ENCODE measurements at regions not wholly inside any gene's neighbourhood (a gene's known extent, or its start where the extent isn't known, plus 50 kb on each side); places are given as distances from the start of the nearest gene placed in this dataset.

DNA sequence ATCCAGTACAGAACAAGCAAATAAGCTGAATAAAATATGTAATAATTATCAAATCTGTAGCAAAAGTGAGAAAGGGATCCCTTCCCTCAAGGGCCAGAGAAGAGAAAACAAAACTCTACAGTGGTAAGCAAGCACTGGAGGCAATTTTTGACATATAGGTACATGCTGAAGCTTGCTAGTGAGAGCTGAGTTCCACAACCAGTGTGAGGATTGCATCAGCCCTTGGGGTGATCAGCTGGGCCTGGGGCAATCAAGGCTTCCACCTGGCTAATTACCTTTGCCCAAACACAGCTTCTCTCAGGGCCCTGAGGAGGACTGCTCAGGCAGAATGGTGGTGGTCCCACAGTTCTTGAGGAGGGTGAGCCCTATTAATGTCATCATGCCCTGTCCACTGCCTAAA, 134.4 kb upstream of the DLX6 start:
- no peak overlapping the region for H3K4ac ChIP-seq (ENCODE audit: low read depth, low read length)
- no peak overlapping the region for H4K5ac ChIP-seq (ENCODE audit: low read depth, low read length)
- TF ChIP-seq MAZ (IDR thresholded peaks at IDR 0.05; ENCODE audit: borderline replicate concordance, low read depth, low read length) (no peak), FOS (IDR thresholded peaks at IDR 0.05; ENCODE audit: low read depth, low read length) (no peak), SMC3 (IDR thresholded peaks at IDR 0.05; ENCODE audit: low read depth, low read length) (no peak), MXI1 (IDR thresholded peaks at IDR 0.05; ENCODE audit: borderline replicate concordance, low read depth, low read length) (no peak), CEBPB (IDR thresholded peaks at IDR 0.05; ENCODE audit: low read depth, low read length) (no peak), RAD21 (IDR thresholded peaks at IDR 0.05; ENCODE audit: low read length) (no peak), POLR2A (IDR thresholded peaks at IDR 0.05; ENCODE audit: low read depth, low read length) (no peak), BHLHE40 (IDR thresholded peaks at IDR 0.05; ENCODE audit: low read depth, low read length) (no peak), CHD1 (IDR thresholded peaks at IDR 0.05; ENCODE audit: low read depth, low read length) (no peak), RCOR1 (IDR thresholded peaks at IDR 0.05; ENCODE audit: insufficient replicate concordance, low read length) (no peak), MAFK (IDR thresholded peaks at IDR 0.05; ENCODE audit: low read depth, low read length) (no peak), RFX5 (IDR thresholded peaks at IDR 0.05; ENCODE audit: low read depth, low read length) (no peak), NFE2L2 (IDR thresholded peaks at IDR 0.05; ENCODE audit: low read depth, low read length) (no peak)
- TF ChIP-seq, protein P1, sequence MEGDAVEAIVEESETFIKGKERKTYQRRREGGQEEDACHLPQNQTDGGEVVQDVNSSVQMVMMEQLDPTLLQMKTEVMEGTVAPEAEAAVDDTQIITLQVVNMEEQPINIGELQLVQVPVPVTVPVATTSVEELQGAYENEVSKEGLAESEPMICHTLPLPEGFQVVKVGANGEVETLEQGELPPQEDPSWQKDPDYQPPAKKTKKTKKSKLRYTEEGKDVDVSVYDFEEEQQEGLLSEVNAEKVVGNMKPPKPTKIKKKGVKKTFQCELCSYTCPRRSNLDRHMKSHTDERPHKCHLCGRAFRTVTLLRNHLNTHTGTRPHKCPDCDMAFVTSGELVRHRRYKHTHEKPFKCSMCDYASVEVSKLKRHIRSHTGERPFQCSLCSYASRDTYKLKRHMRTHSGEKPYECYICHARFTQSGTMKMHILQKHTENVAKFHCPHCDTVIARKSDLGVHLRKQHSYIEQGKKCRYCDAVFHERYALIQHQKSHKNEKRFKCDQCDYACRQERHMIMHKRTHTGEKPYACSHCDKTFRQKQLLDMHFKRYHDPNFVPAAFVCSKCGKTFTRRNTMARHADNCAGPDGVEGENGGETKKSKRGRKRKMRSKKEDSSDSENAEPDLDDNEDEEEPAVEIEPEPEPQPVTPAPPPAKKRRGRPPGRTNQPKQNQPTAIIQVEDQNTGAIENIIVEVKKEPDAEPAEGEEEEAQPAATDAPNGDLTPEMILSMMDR (conservative IDR thresholded peaks at IDR 0.05; ENCODE audit: low read depth, low read length) = no peak
- TF ChIP-seq, protein P2, sequence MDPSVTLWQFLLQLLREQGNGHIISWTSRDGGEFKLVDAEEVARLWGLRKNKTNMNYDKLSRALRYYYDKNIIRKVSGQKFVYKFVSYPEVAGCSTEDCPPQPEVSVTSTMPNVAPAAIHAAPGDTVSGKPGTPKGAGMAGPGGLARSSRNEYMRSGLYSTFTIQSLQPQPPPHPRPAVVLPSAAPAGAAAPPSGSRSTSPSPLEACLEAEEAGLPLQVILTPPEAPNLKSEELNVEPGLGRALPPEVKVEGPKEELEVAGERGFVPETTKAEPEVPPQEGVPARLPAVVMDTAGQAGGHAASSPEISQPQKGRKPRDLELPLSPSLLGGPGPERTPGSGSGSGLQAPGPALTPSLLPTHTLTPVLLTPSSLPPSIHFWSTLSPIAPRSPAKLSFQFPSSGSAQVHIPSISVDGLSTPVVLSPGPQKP (IDR thresholded peaks at IDR 0.05; ENCODE audit: borderline replicate concordance, low read depth, low read length) = no peak
- TF ChIP-seq, protein P3, sequence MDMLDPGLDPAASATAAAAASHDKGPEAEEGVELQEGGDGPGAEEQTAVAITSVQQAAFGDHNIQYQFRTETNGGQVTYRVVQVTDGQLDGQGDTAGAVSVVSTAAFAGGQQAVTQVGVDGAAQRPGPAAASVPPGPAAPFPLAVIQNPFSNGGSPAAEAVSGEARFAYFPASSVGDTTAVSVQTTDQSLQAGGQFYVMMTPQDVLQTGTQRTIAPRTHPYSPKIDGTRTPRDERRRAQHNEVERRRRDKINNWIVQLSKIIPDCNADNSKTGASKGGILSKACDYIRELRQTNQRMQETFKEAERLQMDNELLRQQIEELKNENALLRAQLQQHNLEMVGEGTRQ (IDR thresholded peaks at IDR 0.05; ENCODE audit: low read depth, low read length) = no peak
- H3K9ac ChIP-seq (ENCODE audit: low read depth, low read length) = no peak overlapping the region
- H2BK120ac ChIP-seq (ENCODE audit: low read depth, low read length) = no peak overlapping the region
- ChIA-PET POLR2A (ENCODE audit: unreplicated experiment) (no interaction called here), CTCF (no interaction called here)
- H4K20me1 ChIP-seq (ENCODE audit: insufficient read depth, low read length) = no peaks in the 10 kb centered on the region
- no peak overlapping the region for H3K56ac ChIP-seq (ENCODE audit: extremely low read depth, insufficient read depth, low read length)
- no peak overlapping the region for H2AK9ac ChIP-seq (replicated peaks; ENCODE audit: low read depth, low read length, poor library complexity)
- no peak overlapping the region for H3K14ac ChIP-seq (replicated peaks; ENCODE audit: low read depth, low read length)
- H3K23ac ChIP-seq (ENCODE audit: low read depth, low read length) = no peak overlapping the region
- no peak overlapping the region for H2BK15ac ChIP-seq (ENCODE audit: low read depth, low read length)
- H2BK5ac ChIP-seq (ENCODE audit: low read depth, low read length, poor library complexity, severe bottlenecking) = no peak overlapping the region
- H4K8ac ChIP-seq (ENCODE audit: low read depth in 2 of 2, low read length in 2 of 2) = no peak overlapping the region
- H3K79me1 ChIP-seq (ENCODE audit: low read depth in 1 of 2, low read length in 2 of 2) = no peaks in the 10 kb centered on the region
- H2BK20ac ChIP-seq (ENCODE audit: low read depth, low read length) = no peak overlapping the region
- intact Hi-C loops (cut with micrococcal nuclease) = no loop called here
- H3K4me1 ChIP-seq (ENCODE audit: control insufficient read depth, insufficient read depth, low read length) = no peaks in the 10 kb centered on the region
- peaks cover 7% of the 10 kb centered on the region; the same call in 1 of the 2 replicates for H3K9me3 ChIP-seq (ENCODE audit: control insufficient read depth, insufficient read depth, low read length)
- H3K27ac ChIP-seq (ENCODE audit: insufficient read depth, low read length) = no peak overlapping the region
- H3K4me3 ChIP-seq (ENCODE audit: insufficient read depth, low read depth, low read length) = no peak overlapping the region
- no peak overlapping the region for H2AFZ ChIP-seq (replicated peaks; ENCODE audit: low read length, poor library complexity)
- no peak for ATAC-seq (ENCODE audit: low read depth)
- no peak overlapping the region for H4K91ac ChIP-seq (ENCODE audit: insufficient read depth, low read depth, low read length)
- no peak for DNase-seq
- dilution Hi-C loops (cut with HindIII; ENCODE audit: low sequenced_read_pairs, unreplicated experiment) = no loop called here
- H3K27me3 ChIP-seq (ENCODE audit: control insufficient read depth, insufficient read depth, low read length) = no peaks in the 10 kb centered on the region
- no TSS peak for BruUV-seq (replicated peaks)
- H3K4me2 ChIP-seq (ENCODE audit: low read depth, low read length) = no peak overlapping the region
- in situ Hi-C loops (cut with MboI; ENCODE audit: low sequenced_read_pairs) = no loop called here
- no peak overlapping the region for H2AK5ac ChIP-seq (ENCODE audit: low read depth, low read length)
- no peaks in the 10 kb centered on the region for H3K9me1 ChIP-seq (ENCODE audit: insufficient read depth, low read length)
- H3K36me3 ChIP-seq (ENCODE audit: control insufficient read depth, insufficient read depth, low read length) = no peaks in the 10 kb centered on the region
- no peak overlapping the region for H3K18ac ChIP-seq (ENCODE audit: low read depth, low read length)
